NB4 (cell line): ENCODE measurements at regions not wholly inside any gene's neighbourhood (a gene's known extent, or its start where the extent isn't known, plus 50 kb on each side); places are given as distances from the start of the nearest gene placed in this dataset.

Experiments
- POLR2A ChIP-seq: IDR thresholded peaks from 2 replicates; pipeline ENCODE4 v1.6.1; 2011; ENCODE audit warnings: mild to moderate bottlenecking; ENCODE audit not compliant: insufficient read length; ENCODE audit errors: extremely low read depth
- TF ChIP-seq, protein P1 (sequence below): IDR thresholded peaks from one replicate; pipeline ENCODE4 v1.5.1; 2012; ENCODE audit warnings: low read depth, low read length

DNA sequence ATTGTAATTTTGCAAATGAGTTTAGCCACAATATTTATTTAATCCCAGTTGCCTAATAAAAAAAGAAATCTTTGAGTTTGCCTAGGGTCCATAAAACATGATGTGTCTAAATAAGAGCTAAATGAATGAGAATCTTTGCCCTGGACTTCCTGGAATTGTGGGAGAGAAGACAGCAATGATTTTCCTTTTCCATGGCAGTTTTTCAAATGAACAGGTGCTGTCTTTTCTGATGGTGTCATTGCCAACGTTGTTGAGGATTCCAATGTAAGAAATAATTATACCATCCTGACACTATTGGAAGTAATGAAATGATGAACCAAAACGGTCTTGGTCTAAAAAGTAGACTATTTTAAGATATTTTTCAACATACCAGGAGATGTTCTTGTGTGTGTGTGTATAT is 984.7 kb upstream of the CELF2 start:
- TF ChIP-seq, protein P1, sequence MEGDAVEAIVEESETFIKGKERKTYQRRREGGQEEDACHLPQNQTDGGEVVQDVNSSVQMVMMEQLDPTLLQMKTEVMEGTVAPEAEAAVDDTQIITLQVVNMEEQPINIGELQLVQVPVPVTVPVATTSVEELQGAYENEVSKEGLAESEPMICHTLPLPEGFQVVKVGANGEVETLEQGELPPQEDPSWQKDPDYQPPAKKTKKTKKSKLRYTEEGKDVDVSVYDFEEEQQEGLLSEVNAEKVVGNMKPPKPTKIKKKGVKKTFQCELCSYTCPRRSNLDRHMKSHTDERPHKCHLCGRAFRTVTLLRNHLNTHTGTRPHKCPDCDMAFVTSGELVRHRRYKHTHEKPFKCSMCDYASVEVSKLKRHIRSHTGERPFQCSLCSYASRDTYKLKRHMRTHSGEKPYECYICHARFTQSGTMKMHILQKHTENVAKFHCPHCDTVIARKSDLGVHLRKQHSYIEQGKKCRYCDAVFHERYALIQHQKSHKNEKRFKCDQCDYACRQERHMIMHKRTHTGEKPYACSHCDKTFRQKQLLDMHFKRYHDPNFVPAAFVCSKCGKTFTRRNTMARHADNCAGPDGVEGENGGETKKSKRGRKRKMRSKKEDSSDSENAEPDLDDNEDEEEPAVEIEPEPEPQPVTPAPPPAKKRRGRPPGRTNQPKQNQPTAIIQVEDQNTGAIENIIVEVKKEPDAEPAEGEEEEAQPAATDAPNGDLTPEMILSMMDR: no peak
- no peak for TF ChIP-seq POLR2A
